Activated CD8-positive, alpha-beta memory T cell treated with anti-CD3 and anti-CD28 coated beads, Interleukin-2, amount 10 ng/mL, durations not matched to agents 7 days and 5 days (primary cell): ENCODE measurements at regions not wholly inside any gene's neighbourhood (a gene's known extent, or its start where the extent isn't known, plus 50 kb on each side); places are given as distances from the start of the nearest gene placed in this dataset.

ENCODE experiments used
- ATAC-seq: fragments of 150-1000 bp; cut with Tn5 transposase; one replicate; pipeline ENCODE4 v1.10.0; 2021; ENCODE audit warnings: moderate library complexity
- CTCF ChIA-PET: fragments of 350-600 bp; sonication (Branson Sonifier 250); formaldehyde crosslinking; loops from one replicate; lab custom pipeline; 2021; ENCODE audit warnings: antibody characterized with exemption; lab: Charles Lee
- DNase-seq: peaks from one replicate; pipeline ENCODE4 v3.0.0-alpha.2; 2020
- H3K27ac Mint-ChIP-seq: one replicate; pipeline ENCODE4 v1.8.0; 2021; ENCODE audit warnings: mild to moderate bottlenecking, mixed read lengths
- H3K27me3 Mint-ChIP-seq: one replicate; pipeline ENCODE4 v1.8.0; 2021; ENCODE audit warnings: mixed read lengths
- H3K36me3 Mint-ChIP-seq: one replicate; pipeline ENCODE4 v1.8.0; 2021; ENCODE audit warnings: mild to moderate bottlenecking, mixed read lengths
- H3K4me1 Mint-ChIP-seq: one replicate; pipeline ENCODE4 v1.8.0; 2021; ENCODE audit warnings: mixed read lengths
- H3K4me3 Mint-ChIP-seq: one replicate; pipeline ENCODE4 v1.8.0; 2021; ENCODE audit warnings: mild to moderate bottlenecking, moderate library complexity, mixed read lengths
- H3K9me3 Mint-ChIP-seq: one replicate; pipeline ENCODE4 v1.8.0; 2022; ENCODE audit warnings: low read depth, mixed read lengths

GRCh38 chr11:28505232-28505631 lies 397.0 kb downstream of the METTL15 start:
- Mint-ChIP-seq H3K27me3 (no peaks in the 10 kb centered on the region), H3K36me3 (no peaks in the 10 kb centered on the region), H3K9me3 (peaks cover 2% of the 10 kb centered on the region), H3K4me1 (no peaks in the 10 kb centered on the region), H3K27ac (no peak overlapping the region), H3K4me3 (no peak overlapping the region)
- ATAC-seq (no peak), DNase-seq (no peak)
- CTCF ChIA-PET = interaction anchor here (0.8 kb wide), 1 partner anchor 25 kb away, joined by 3 read pairs; no protein-coding TSS in a partner anchor

DNA sequence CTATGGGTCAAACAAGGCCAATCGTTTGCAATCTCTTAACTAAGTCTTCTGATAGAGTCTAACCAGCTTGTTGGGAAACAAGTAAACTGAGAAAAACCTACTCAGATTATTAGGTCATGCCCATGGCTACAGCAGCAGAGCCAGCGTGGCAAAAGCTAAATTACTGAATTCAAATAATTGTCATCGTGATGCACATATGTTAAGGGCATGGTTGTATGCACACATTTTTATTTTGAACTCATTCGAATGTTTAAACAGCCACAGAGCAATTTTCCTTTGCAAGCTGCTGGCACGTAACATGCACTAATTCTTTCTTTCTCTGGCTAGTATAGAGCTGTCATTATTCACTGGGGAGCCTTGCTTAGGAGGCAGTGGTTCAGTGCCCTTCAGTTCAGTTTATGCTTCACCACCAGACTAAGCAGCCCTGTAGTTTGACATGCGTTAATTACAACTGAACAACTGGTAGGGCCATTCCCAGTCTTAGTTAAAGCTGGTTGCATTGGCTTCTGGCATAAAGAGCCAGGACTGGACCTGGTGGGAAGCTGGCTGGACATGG lies 396.4 kb downstream of the METTL15 start:
- CTCF ChIA-PET = interaction anchor here (0.8 kb wide), 1 partner anchor 25 kb away, joined by 3 read pairs; no protein-coding TSS in a partner anchor
- no peak for DNase-seq
- peaks cover 2% of the 10 kb centered on the region for H3K9me3 Mint-ChIP-seq
- H3K27ac Mint-ChIP-seq = no peak overlapping the region
- H3K27me3 Mint-ChIP-seq = no peaks in the 10 kb centered on the region
- ATAC-seq = no peak
- H3K36me3 Mint-ChIP-seq = no peaks in the 10 kb centered on the region
- no peaks in the 10 kb centered on the region for H3K4me1 Mint-ChIP-seq
- H3K4me3 Mint-ChIP-seq = no peak overlapping the region

DNA sequence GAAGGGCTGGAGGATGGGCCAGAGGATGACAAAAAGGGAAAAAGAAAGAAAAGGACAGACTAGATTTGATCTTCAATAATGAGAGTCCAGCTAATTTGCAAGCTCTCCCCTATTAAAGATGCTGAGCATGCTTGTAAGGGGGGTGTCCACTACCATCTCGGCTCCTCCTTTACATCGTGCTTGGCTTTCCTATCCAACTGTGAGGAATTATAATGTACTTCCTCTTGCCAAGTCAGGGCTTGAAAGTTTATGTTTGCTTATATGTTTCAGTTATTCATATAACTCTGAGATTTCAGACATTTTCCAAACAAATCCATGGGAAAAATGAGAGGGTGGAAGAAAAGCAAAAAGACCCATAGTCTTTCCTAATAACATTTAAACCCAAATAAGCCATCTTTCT lies 387.1 kb downstream of the METTL15 start:
- Mint-ChIP-seq H3K9me3 (no peaks in the 10 kb centered on the region), H3K36me3 (no peaks in the 10 kb centered on the region), H3K4me3 (no peak overlapping the region), H3K27ac (no peak overlapping the region), H3K27me3 (no peaks in the 10 kb centered on the region), H3K4me1 (no peaks in the 10 kb centered on the region)
- no peak for DNase-seq
- ATAC-seq = no peak
- CTCF ChIA-PET = interaction anchor here (1.5 kb wide), 1 partner anchor 34 kb away, joined by 3 read pairs; no protein-coding TSS in a partner anchor

DNA sequence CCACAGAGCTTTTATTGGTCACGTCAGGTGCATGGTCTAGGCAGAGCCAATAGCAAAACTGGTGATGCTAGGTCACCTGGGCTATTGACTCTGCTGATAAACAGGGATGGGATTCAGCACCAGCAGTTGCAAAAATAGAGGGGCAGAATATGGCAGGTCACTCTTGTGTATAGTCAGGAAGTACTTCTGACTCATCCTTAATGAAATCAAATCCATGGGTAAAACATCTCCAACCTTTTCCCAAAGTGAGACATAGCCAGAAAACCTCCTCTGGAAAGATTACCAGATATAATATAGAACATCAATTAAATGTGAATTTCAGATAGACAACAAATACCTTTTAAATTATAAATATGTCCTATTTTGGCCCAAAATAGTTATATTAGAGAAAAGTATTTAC lies 383.2 kb downstream of the METTL15 start:
- Mint-ChIP-seq H3K4me3 (no peak overlapping the region), H3K36me3 (no peaks in the 10 kb centered on the region), H3K9me3 (no peaks in the 10 kb centered on the region), H3K27me3 (no peaks in the 10 kb centered on the region), H3K27ac (no peak overlapping the region), H3K4me1 (no peaks in the 10 kb centered on the region)
- ATAC-seq (no peak), DNase-seq (no peak)
- CTCF ChIA-PET = no interaction called here

GRCh38 chr11:28490773-28491382 lies 382.7 kb downstream of the METTL15 start:
- Mint-ChIP-seq H3K36me3 (no peaks in the 10 kb centered on the region), H3K27me3 (no peaks in the 10 kb centered on the region), H3K9me3 (no peaks in the 10 kb centered on the region), H3K4me1 (no peaks in the 10 kb centered on the region), H3K27ac (no peak overlapping the region), H3K4me3 (no peak overlapping the region)
- DNase-seq = no peak
- CTCF ChIA-PET = no interaction called here
- no peak for ATAC-seq

DNA sequence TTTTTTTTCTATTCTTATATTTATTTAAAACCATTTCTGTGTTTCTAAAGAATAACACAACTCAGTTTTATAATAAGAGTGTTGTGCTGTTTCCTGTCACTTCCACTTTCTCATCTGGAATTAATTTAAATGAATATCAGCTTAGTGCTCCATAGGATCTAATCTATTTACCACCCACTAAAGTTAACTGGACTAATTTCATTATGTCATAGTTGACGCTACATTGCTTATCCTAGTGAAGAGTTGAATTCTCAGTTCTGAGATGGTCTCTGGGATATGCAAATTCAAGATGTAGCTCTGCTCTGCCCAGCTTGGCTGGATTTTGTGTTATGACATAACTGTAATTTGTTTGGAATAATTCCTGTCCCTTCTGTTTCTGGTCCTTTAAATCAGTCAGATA lies 380.1 kb downstream of the METTL15 start:
- H3K4me1 Mint-ChIP-seq = no peaks in the 10 kb centered on the region
- no peaks in the 10 kb centered on the region for H3K27me3 Mint-ChIP-seq
- no peak overlapping the region for H3K27ac Mint-ChIP-seq
- no peak overlapping the region for H3K4me3 Mint-ChIP-seq
- CTCF ChIA-PET = no interaction called here
- no peaks in the 10 kb centered on the region for H3K36me3 Mint-ChIP-seq
- no peak for DNase-seq
- no peaks in the 10 kb centered on the region for H3K9me3 Mint-ChIP-seq
- ATAC-seq = no peak

- Mint-ChIP-seq H3K36me3 (no peaks in the 10 kb centered on the region), H3K4me1 (no peaks in the 10 kb centered on the region), H3K27me3 (no peaks in the 10 kb centered on the region), H3K27ac (no peak overlapping the region), H3K4me3 (no peak overlapping the region), H3K9me3 (no peaks in the 10 kb centered on the region)
- no peak for ATAC-seq
- no peak for DNase-seq
- CTCF ChIA-PET = no interaction called here
Measured at GRCh38 chr11:28483072-28483867, 375.1 kb downstream of the METTL15 start.

- H3K4me1 Mint-ChIP-seq = no peaks in the 10 kb centered on the region
- H3K27me3 Mint-ChIP-seq = no peaks in the 10 kb centered on the region
- no peaks in the 10 kb centered on the region for H3K9me3 Mint-ChIP-seq
- CTCF ChIA-PET = no interaction called here
- DNase-seq (no peak), ATAC-seq (no peak)
- H3K36me3 Mint-ChIP-seq = no peaks in the 10 kb centered on the region
- H3K4me3 Mint-ChIP-seq = no peak overlapping the region
- H3K27ac Mint-ChIP-seq = no peak overlapping the region
Measured at GRCh38 chr11:28482666-28483065, 374.5 kb downstream of the METTL15 start.

DNA sequence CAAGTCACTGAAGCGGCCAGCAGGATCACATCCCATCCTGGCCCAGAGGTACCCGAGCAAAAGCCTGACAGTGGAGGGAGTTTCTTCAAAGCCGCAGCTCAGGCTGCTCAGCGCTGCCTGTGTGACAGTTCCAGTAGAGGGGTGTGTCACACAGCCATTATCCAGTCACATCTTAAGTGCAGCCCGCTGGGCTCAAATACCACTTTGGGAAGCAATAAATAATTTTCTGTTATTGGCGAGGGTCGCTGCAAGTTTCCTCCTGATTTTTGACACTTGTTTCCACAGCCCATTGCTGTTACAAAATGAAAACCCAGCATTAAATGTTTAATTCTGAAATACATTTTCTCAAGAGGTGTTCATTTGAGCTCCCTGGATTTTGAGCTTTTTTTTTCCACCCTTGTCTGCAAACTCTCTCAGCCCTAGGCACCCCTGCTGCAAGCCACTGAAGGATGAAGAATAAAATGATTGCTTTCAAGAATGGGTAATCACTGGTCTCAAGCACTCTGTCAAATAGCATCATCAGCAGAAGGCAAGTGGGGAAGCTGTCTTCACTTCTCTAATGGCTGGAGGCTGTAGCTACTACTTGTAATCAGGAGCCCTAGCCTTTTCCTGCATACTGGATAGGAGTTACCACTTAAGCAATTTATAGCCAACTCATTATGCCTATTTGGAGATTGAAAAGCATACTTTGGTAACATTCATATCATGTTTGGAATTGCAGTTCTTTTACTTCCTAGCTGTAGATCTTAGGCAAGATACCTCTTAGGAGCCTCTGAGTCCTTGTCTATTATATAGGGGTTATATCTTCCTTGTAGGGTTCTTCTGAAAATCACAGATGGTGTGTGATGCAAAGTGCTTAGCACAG lies 373.7 kb downstream of the METTL15 start:
- ATAC-seq (no peak), DNase-seq (no peak)
- Mint-ChIP-seq H3K9me3 (no peaks in the 10 kb centered on the region), H3K27ac (no peak overlapping the region), H3K4me1 (no peaks in the 10 kb centered on the region), H3K36me3 (no peaks in the 10 kb centered on the region), H3K27me3 (no peaks in the 10 kb centered on the region), H3K4me3 (no peak overlapping the region)
- CTCF ChIA-PET = no interaction called here

DNA sequence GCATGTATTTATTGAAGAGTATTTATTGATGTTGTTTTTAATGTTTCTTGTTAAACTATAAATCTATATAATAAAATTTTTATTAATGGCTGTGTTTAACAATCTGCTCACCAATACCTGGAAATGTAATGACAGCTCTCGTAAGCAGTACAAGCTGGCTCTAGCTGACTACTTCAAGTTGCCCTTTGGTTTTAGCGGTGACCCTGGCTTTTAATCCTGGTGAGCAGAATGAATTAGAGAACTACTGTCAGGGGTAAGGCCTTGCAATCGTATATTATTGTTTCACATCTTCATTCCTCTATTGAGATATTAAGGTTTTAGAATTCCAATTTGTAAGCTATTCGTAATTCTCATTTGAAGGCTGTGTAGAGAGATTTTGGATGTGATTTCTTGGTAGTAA lies 372.2 kb downstream of the METTL15 start:
- CTCF ChIA-PET = no interaction called here
- no peaks in the 10 kb centered on the region for H3K9me3 Mint-ChIP-seq
- H3K4me3 Mint-ChIP-seq = no peak overlapping the region
- DNase-seq (no peak), ATAC-seq (no peak)
- no peak overlapping the region for H3K27ac Mint-ChIP-seq
- no peaks in the 10 kb centered on the region for H3K4me1 Mint-ChIP-seq
- no peaks in the 10 kb centered on the region for H3K36me3 Mint-ChIP-seq
- H3K27me3 Mint-ChIP-seq = no peaks in the 10 kb centered on the region

DNA sequence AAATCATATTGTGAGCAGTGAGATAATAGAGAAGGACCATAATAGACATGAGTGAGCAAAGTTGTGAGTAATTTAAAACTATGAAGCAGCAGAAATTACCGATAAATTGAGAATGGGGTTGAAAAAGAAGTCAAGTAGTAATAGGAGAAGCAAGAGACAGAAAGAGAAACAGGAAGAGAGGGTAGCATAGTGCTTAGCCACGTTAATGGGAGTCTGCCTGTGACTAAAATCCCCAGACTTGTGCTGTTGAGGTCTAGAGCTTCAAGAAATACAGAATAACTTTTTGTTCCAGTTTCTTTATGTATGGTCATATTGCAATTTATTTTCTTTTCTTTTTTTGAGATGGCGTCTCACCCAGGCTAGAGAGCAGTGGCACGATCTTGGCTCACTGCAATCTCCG lies 368.7 kb downstream of the METTL15 start:
- no peaks in the 10 kb centered on the region for H3K4me1 Mint-ChIP-seq
- H3K36me3 Mint-ChIP-seq = no peaks in the 10 kb centered on the region
- CTCF ChIA-PET = no interaction called here
- ATAC-seq (no peak), DNase-seq (no peak)
- no peaks in the 10 kb centered on the region for H3K27me3 Mint-ChIP-seq
- no peak overlapping the region for H3K27ac Mint-ChIP-seq
- H3K4me3 Mint-ChIP-seq = no peak overlapping the region
- H3K9me3 Mint-ChIP-seq = no peaks in the 10 kb centered on the region

- Mint-ChIP-seq H3K27me3 (no peaks in the 10 kb centered on the region), H3K27ac (no peak overlapping the region), H3K4me3 (no peak overlapping the region), H3K36me3 (no peaks in the 10 kb centered on the region), H3K4me1 (no peaks in the 10 kb centered on the region), H3K9me3 (no peaks in the 10 kb centered on the region)
- CTCF ChIA-PET = no interaction called here
- no peak for ATAC-seq
- no peak for DNase-seq
Measured at GRCh38 chr11:28476049-28476448, 367.9 kb downstream of the METTL15 start.

GRCh38 chr11:28472904-28473303 lies 364.7 kb downstream of the METTL15 start:
- no peak overlapping the region for H3K4me3 Mint-ChIP-seq
- CTCF ChIA-PET = no interaction called here
- no peaks in the 10 kb centered on the region for H3K36me3 Mint-ChIP-seq
- no peaks in the 10 kb centered on the region for H3K4me1 Mint-ChIP-seq
- H3K27me3 Mint-ChIP-seq = no peaks in the 10 kb centered on the region
- no peaks in the 10 kb centered on the region for H3K9me3 Mint-ChIP-seq
- ATAC-seq = no peak
- H3K27ac Mint-ChIP-seq = no peak overlapping the region
- DNase-seq = no peak
